ENCODE measurements at regions not wholly inside any gene's neighbourhood (a gene's known extent, or its start where the extent isn't known, plus 50 kb on each side); places are given as distances from the start of the nearest gene placed in this dataset.

GRCh38 chr9:80789831-80790230 lies 899.5 kb downstream of the TLE1 start:
- H3K27ac ChIP-seq = no peak overlapping the region
- no peak for TF ChIP-seq ZFX (IDR thresholded peaks at IDR 0.05)
- TF ChIP-seq, protein P1, sequence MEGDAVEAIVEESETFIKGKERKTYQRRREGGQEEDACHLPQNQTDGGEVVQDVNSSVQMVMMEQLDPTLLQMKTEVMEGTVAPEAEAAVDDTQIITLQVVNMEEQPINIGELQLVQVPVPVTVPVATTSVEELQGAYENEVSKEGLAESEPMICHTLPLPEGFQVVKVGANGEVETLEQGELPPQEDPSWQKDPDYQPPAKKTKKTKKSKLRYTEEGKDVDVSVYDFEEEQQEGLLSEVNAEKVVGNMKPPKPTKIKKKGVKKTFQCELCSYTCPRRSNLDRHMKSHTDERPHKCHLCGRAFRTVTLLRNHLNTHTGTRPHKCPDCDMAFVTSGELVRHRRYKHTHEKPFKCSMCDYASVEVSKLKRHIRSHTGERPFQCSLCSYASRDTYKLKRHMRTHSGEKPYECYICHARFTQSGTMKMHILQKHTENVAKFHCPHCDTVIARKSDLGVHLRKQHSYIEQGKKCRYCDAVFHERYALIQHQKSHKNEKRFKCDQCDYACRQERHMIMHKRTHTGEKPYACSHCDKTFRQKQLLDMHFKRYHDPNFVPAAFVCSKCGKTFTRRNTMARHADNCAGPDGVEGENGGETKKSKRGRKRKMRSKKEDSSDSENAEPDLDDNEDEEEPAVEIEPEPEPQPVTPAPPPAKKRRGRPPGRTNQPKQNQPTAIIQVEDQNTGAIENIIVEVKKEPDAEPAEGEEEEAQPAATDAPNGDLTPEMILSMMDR (conservative IDR thresholded peaks at IDR 0.05) = no peak

DNA sequence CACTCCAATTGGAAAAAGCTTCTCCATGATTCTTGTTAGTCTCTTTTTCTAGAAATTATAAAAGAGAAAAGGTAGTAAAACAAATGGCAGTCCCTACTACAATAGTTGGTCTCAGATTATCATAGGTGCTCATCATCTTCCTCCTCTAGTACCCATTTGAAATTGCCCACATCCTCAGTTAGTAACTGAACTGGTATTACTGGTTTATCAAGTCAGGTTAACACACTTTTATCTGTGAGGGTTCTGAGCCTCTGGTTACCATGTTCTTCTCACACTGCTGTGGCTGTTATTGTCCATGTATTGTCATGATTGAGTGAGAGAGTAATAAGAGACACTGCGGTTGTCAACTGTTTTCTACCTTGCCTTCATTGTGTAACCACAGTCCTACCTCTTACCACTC lies 901.7 kb downstream of the TLE1 start:
- H3K27ac ChIP-seq = no peak overlapping the region
- TF ChIP-seq ZFX (IDR thresholded peaks at IDR 0.05) = no peak
- TF ChIP-seq, protein P1 (conservative IDR thresholded peaks at IDR 0.05) = no peak

DNA sequence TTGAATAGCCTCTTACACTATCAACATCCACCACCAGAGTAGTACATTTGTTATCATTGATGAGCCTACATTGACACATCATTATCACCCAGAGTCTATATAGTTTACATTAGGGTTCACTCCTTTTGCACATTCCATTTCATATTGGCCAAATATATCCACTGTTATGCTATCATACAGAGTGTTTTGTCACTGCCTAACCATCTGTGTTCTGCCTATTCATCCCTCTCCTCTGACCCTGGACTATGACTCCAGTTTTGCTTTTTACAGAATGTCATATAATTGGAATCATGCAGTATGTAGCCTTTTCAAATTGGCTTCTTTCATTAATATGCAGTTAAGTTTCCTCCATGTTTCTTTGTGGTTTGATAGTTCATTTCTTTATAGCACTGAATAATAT lies 904.7 kb downstream of the TLE1 start:
- H3K27ac ChIP-seq = no peak overlapping the region
- TF ChIP-seq, protein P1 (conservative IDR thresholded peaks at IDR 0.05) = no peak
- TF ChIP-seq ZFX (IDR thresholded peaks at IDR 0.05) = no peak

GRCh38 chr9:80775971-80776370 lies 913.4 kb downstream of the TLE1 start:
- H3K27ac ChIP-seq = no peak overlapping the region
- TF ChIP-seq, protein P1 (conservative IDR thresholded peaks at IDR 0.05) = no peak

- TF ChIP-seq ZFX (IDR thresholded peaks at IDR 0.05) = no peak
- TF ChIP-seq, protein P1 (conservative IDR thresholded peaks at IDR 0.05) = no peak
- no peak overlapping the region for H3K27ac ChIP-seq
These were observed 913.8 kb downstream of the TLE1 start for GRCh38 chr9:80775530-80775929.

DNA sequence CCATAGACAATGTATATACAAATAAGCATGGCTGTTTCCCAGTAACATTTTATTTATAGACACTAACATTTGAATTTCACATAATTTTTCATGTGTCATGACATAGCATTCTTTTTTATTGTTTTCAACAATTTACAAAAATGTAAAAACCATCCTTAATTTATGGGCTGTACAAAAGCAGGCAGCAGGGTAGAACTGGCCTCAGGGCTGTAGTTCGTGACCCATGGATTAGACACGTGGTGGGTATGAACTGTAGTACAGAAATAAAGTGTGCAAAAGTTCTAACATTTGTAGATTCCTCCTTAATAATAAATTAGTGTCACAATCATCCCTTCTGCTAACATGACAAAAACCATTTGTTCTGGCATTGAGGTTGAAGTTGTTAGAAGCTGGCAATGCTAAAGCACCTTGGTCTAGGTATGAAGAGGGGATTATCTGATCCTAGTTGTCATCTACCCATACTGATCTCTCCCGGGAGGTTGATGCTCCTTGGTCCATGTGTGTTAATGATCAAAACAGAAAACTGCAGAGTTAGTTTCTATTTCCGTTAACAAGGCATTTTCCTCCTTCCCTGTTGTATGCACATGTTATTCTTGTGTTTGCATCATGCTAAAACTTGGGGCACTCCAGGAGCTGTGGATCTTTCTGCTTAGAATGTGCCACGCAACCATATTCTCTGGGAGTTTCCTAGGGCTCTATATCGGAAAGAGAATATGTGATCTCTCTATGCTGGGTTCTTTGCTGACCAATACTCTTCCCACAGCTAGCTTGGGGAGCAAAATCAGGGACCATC lies 917.6 kb downstream of the TLE1 start:
- TF ChIP-seq ZFX (IDR thresholded peaks at IDR 0.05) = no peak
- TF ChIP-seq, protein P1 (conservative IDR thresholded peaks at IDR 0.05) = no peak
- H3K27ac ChIP-seq = no peak overlapping the region

GRCh38 chr9:80763536-80763935 lies 925.8 kb downstream of the TLE1 start:
- H3K27ac ChIP-seq = no peak overlapping the region
- TF ChIP-seq, protein P1 (conservative IDR thresholded peaks at IDR 0.05) = no peak
- TF ChIP-seq ZFX (IDR thresholded peaks at IDR 0.05) = no peak

All from C4-2B (cell line).